Dermis blood vessel endothelial cell (primary cell): ENCODE measurements at regions not wholly inside any gene's neighbourhood (a gene's known extent, or its start where the extent isn't known, plus 50 kb on each side); places are given as distances from the start of the nearest gene placed in this dataset.

Source experiments
- DNase-seq: peaks from one replicate; pipeline ENCODE4 v3.0.0; 2010

GRCh38 chr1:81695741-81696140 is 105.0 kb upstream of the ADGRL2 start:
- peak; percentile 83 for DNase-seq

GRCh38 chr1:81693316-81693715 is 107.4 kb upstream of the ADGRL2 start:
- no peak for DNase-seq

- no peak for DNase-seq
Measured at GRCh38 chr1:81690676-81691453, 109.9 kb upstream of the ADGRL2 start.

- DNase-seq, result no peak
Measured at GRCh38 chr1:81689531-81689941, 111.2 kb upstream of the ADGRL2 start.

- DNase-seq, result peak; percentile 36
Measured at GRCh38 chr1:81682490-81682889, 118.2 kb upstream of the ADGRL2 start.

GRCh38 chr1:81681601-81682266 is 119.0 kb upstream of the ADGRL2 start:
- DNase-seq, result peak; percentile 77

- peak; percentile 46 for DNase-seq
Measured at GRCh38 chr1:81681114-81681513, 119.6 kb upstream of the ADGRL2 start.

GRCh38 chr1:81679942-81680341 is 120.8 kb upstream of the ADGRL2 start:
- DNase-seq, result no peak

- DNase-seq, result no peak
Measured at GRCh38 chr1:81678779-81679178, 122.0 kb upstream of the ADGRL2 start.

GRCh38 chr1:81672766-81673165 is 128.0 kb upstream of the ADGRL2 start:
- no peak for DNase-seq

- DNase-seq, result no peak
Measured at GRCh38 chr1:81671038-81671437, 129.7 kb upstream of the ADGRL2 start.

GRCh38 chr1:81670286-81670685 is 130.4 kb upstream of the ADGRL2 start:
- DNase-seq, result peak; percentile 96

GRCh38 chr1:81666586-81666985 is 134.1 kb upstream of the ADGRL2 start:
- no peak for DNase-seq

GRCh38 chr1:81664341-81664740 is 136.4 kb upstream of the ADGRL2 start:
- no peak for DNase-seq

GRCh38 chr1:81662913-81663526 is 137.7 kb upstream of the ADGRL2 start:
- no peak for DNase-seq

- no peak for DNase-seq
Measured at GRCh38 chr1:81660286-81660685, 140.4 kb upstream of the ADGRL2 start.

GRCh38 chr1:81654657-81655056 is 146.1 kb upstream of the ADGRL2 start:
- no peak for DNase-seq

GRCh38 chr1:81654147-81654546 is 146.6 kb upstream of the ADGRL2 start:
- DNase-seq, result no peak

- DNase-seq, result no peak
Measured at GRCh38 chr1:81650776-81651175, 150.0 kb upstream of the ADGRL2 start.

GRCh38 chr1:81635816-81636215 is 164.9 kb upstream of the ADGRL2 start:
- DNase-seq, result no peak

GRCh38 chr1:81634294-81634693 is 166.4 kb upstream of the ADGRL2 start:
- DNase-seq, result no peak

GRCh38 chr1:81619156-81619555 is 181.6 kb upstream of the ADGRL2 start:
- DNase-seq, result no peak

- no peak for DNase-seq
Measured at GRCh38 chr1:81618376-81618775, 182.4 kb upstream of the ADGRL2 start.
